HS-27A (cell line): ENCODE measurements at regions not wholly inside any gene's neighbourhood (a gene's known extent, or its start where the extent isn't known, plus 50 kb on each side); places are given as distances from the start of the nearest gene placed in this dataset.
"Not testable (repeated sequence)": the region's sequence is repeated elsewhere in the genome, so short reads cannot be mapped to it uniquely, and the experiment has no call there.

Experiments
- DNase-seq: peaks from one replicate; pipeline ENCODE4 v3.0.0-alpha.2; 2012; ENCODE audit warnings: low read depth, missing footprints

GRCh38 chr20:56724241-56724757, 95.2 kb downstream of the TFAP2C start:
- no peak for DNase-seq

GRCh38 chr20:56730003-56730402, 100.9 kb downstream of the TFAP2C start:
- DNase-seq = no peak

GRCh38 chr20:56730996-56731395, 101.9 kb downstream of the TFAP2C start:
- no peak for DNase-seq

GRCh38 chr20:56731476-56731875, 102.4 kb downstream of the TFAP2C start:
- no peak for DNase-seq

- DNase-seq = no peak
Observed at GRCh38 chr20:56733967-56734366, 104.9 kb downstream of the TFAP2C start.

- no peak for DNase-seq
Observed at GRCh38 chr20:56735084-56735642, 106.1 kb downstream of the TFAP2C start.

GRCh38 chr20:56736285-56736857, 107.3 kb downstream of the TFAP2C start:
- DNase-seq = no peak

GRCh38 chr20:56744325-56744821, 115.3 kb downstream of the TFAP2C start:
- DNase-seq = not testable (repeated sequence)

- no peak for DNase-seq
Observed at GRCh38 chr20:56748476-56749377, 119.6 kb downstream of the TFAP2C start.

- no peak for DNase-seq
Observed at GRCh38 chr20:56750430-56750829, 121.3 kb downstream of the TFAP2C start.

GRCh38 chr20:56752274-56752673, 123.2 kb downstream of the TFAP2C start:
- no peak for DNase-seq

GRCh38 chr20:56755201-56755600, 126.1 kb downstream of the TFAP2C start:
- no peak for DNase-seq

GRCh38 chr20:56756658-56757057, 127.6 kb downstream of the TFAP2C start:
- DNase-seq = not testable (repeated sequence)

- DNase-seq = no peak
Observed at GRCh38 chr20:56758706-56759105, 129.6 kb downstream of the TFAP2C start.

GRCh38 chr20:56759741-56760278, 130.7 kb downstream of the TFAP2C start:
- no peak for DNase-seq

- no peak for DNase-seq
Observed at GRCh38 chr20:56760610-56761009, 131.5 kb downstream of the TFAP2C start.

GRCh38 chr20:56761393-56761792, 132.3 kb downstream of the TFAP2C start:
- DNase-seq = no peak

- no peak for DNase-seq
Observed at GRCh38 chr20:56762401-56762800, 133.3 kb downstream of the TFAP2C start.

- no peak for DNase-seq
Observed at GRCh38 chr20:56762829-56763228, 133.7 kb downstream of the TFAP2C start.

- DNase-seq = no peak
Observed at GRCh38 chr20:56764671-56765070, 135.6 kb downstream of the TFAP2C start.

- no peak for DNase-seq
Observed at GRCh38 chr20:56765172-56766073, 136.3 kb downstream of the TFAP2C start.
